ENCODE measurements at regions not wholly inside any gene's neighbourhood (a gene's known extent, or its start where the extent isn't known, plus 50 kb on each side); places are given as distances from the start of the nearest gene placed in this dataset.

DNA sequence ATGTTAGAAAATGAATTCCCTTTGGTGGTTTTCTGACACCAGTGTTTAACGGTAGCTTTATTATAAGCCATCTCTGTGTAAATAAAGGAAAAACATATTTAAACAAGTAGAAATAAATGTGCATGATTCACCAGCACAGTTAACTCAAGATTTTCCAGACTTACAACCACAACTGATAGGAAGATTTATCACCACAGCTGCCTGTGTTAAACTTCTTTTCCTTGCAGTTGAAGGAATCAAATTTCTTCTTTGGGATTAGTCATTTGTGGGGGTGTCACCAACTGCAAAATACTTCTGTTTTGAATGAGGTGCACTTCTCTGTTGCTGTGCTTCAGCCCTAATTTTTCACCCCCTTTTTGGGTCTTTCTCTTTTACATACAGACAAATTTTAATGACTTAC, 128.1 kb upstream of the STK26 start:
- peak; percentile 15 for DNase-seq

DNA sequence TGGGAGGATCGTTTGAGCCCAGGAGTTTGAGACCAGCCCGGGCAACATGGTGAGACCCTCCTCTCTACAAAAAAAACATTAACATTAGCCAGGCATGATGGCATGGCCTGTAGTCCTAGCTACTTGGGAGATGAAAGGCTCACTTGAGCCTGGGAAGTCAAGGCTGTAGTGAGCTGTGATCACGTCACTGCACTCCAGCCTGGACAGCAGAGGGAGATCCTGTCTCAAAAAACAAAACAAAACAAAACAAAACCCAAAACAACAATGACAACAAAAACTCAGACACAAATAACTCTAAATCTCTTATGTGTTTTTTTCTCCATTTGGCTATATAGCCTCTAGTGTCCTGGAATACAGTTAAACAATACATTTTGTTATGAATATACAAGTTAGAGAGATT, 127.3 kb upstream of the STK26 start:
- DNase-seq: no peak

DNA sequence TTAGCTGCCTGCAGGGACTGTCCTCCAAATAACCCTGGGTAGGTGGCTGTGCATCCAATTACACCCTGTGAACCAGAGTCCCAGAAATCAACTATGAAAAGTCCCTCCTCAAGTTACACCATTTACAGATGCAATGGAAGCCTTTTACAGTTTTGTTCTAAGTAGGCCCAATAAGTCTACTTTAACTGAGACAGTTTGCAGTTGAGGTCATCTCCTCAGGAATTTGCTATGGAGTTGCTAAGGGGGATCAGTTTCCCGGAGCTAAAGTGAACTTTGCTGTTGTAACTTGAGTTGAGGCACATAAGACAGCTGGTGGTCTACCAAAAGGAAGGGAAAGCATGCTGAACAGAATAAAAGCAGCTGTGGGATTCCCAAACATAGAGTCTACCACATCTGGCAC, 121.6 kb upstream of the STK26 start:
- no peak for DNase-seq

DNA sequence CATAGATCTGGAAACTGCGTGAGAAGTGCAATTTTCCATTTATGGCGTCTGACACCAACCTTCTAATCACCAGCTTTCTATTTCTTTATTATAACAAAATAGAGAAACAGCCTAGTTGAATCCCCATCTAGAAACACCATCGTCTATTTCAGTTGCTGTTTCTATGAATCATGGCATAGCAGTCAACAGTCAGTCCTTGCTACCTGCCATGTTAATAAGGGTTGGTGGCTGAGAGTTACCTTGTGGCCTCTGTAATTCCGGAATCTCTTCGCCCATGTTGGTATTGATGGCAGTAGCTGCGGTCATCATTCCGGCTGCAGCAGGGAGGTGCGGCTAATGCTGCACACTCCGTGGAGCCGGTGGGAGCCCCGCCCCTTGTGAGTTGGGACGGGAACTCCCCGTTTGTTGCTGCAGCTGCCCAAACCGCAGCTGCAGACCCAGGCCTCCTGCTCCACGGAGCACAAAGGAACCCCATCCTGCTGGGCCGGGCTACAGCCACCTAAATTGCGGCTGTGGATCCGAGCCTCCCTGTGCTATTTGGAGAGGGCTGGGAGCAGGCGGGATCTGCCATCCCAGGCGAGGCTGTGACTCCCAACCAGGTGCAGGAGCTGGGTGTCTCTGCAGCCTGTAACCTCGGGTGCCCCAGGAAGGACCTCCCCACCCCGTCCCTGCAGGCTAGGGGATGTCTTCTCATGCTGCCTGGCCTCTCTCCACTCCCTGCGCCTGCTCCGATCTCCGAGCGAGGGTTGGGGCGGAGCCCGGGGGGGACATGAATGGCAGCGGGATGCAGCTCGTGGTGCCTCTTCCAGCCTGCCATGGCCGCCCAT, 115.4 kb upstream of the STK26 start:
- no peak for DNase-seq

DNA sequence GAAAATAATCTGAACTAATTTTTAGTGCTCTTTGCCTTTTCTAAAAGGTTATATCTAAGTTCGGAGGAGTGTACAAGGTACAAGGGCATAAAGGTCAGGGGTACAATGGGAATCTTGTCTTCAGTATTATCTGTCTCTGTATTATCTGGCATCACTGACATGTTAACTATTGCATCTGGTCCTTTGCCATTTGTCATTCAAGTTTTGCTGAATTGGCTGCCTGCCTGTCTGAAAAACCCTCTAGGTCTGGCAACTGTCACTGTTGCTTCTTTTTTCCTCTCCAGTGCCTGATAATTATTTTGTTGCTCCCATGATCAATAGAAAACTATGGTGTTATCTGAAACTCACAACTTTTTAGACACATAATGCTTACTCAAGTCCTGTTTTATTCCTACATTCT, 112.5 kb upstream of the STK26 start:
- DNase-seq: no peak

DNA sequence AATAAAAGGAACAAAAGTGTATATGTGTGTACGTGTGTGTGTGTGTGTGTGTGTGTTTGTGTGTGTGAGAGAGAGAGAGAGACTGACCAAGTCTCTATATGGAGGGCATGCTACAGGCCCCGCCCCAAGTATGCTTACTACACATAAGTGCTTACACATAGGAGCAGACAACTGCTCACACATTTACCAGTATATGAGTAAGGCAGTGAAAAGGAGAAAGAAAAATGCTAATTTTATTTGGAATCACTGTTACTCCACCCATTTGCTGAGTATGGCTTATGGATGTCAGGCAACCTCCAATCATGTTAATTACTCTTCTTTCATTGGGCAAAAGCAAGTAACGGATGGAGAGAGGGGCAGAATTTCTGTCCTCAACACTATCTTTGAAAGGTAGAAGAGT, 107.6 kb upstream of the STK26 start:
- DNase-seq: no peak

DNA sequence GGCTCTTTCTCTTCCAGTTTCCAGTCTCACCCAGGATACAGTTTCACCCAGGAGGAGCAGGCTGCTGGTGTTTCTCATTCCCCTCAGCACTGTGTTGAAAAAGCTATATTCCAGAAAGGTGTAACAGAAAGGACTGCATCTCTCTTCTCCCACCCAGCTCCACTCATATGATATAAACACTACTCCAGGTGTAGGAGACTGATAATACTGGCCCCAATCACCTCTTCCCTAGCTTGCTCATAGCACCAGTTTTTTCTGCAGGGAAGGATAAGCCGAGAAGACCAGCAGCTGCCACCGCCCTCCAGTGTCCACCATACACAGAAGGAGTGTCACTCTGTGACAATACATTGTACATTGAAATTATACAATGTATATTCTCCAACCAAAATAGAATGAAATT, 105.5 kb upstream of the STK26 start:
- DNase-seq: no peak

DNA sequence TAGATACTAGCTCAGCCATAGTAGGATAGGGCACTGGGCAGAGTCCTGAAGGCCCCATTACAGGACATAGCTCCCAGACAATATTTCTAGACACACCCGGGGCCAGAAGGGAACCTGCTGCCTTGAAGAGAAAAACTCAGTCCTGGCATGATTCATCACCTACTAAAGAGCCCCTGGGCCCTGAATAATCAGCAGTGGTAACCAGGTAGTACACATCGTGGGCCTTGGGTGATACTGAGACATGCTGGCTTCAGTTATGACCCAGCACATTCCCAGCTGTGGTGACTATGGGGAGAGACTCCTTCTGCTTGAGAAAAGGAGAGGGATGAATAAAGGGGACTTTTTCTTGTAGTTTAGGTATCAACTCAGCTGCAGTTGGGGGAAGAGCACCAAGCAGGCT, 104.3 kb upstream of the STK26 start:
- DNase-seq: no peak

DNA sequence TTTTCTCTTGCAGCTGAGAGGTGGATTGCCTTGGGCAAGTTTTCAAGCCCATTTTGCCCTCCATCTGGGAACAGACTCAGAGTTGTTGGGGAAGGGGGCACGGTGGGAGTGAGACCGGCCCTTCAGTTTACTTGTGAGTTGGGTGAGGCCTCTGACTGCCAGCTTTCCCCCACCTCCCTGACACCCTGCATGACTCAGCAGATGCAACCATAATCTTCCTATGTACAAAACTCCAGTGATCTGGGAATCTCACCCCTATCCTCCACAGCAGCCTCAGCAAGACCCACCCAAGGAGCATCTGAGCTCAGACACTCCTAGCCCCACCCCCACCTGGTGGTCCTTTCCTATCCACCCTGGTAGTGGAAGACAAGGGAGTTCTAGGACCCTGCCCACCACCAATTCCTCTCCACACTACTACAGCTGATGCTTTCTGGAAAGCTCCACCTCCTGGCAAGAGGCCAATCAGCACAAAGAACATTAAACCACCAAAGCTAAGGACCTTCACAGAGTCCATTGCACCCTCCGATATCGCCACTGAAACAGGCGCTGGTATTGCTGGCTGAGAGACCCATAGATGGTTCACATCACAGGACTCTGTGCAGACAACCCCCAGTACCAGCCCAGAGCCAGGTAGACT, 99.4 kb upstream of the STK26 start:
- DNase-seq: no peak

DNA sequence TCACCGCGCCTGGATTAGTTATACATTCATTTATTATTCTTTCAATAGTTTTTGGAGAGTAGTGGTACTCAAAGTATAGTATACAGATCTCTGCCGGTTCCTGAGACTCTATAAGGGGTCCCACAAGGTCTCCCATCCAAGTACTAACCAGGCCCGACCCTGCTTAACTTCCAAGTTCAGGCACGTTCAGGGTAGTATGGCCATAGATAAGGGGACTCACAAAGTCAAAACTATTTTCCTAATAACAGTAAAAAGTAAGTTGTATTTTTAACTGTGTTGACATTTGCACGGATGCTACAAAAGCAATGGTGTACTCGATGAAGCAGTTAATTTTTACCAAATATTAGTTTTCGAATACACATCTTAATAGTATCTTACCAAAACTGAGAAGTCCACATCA, 84.4 kb upstream of the STK26 start:
- no peak for DNase-seq

DNA sequence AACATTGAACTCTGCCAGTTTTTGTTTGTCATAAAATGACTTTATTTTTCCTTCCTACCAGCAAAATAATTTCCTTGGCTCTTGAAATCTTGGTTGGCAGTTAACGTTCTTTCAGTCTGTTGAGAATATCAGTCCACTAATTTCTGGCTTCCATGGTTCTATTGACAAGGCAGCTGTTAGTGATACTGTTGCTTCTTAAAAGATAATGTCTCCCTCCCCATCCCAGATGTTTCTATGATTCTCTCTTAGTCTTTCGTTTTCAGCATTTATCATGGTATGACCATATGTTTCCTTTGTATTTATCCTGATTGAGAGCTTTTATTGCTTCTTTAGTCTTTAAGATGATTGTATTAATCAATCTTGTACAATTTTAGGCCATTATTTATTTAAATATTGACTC, 81.1 kb upstream of the STK26 start:
- DNase-seq: no peak

DNA sequence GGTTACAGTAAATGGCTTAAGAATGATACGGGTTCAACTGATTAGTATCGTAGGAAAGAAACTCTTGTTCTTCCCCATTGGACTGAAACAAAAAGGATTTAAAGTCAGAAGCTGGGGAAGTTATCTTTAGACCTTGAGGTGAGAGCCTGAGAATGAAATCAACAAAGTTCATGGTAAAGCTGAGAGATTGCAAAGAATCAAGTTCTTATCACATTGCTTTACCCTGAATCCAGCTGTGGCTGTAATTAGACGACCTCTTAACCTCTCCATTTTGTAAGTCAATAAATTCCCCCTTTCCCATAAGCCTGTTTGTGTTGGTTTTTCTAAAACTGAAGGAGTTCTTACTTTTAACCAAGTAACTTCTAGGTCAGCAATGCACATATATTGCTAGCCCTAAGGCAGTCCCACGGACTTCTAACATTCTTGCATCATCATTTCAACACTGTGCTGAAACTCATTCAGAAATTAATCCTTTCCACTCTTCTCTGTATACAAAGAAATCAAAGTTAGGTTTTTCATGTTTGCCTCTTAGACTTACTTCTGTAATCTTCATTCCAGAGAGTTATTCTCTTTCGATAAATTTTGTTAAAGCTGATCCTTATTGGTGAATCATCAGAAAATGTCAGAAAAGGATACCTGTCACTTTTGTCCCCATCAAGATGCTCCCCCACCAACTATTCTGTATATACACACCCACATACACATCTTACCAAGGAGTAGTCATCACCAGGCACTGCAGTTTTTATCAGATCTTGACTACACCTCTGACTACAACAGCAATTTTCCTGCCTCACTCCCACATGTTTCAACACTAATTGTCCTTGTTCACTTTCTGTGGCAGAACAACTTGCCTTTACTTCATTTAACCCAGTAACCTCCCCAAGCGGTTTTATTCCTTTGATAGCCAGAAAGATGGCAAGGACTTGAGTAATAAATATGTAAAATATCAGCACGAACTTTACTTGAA, 77.9 kb upstream of the STK26 start:
- DNase-seq: no peak

DNA sequence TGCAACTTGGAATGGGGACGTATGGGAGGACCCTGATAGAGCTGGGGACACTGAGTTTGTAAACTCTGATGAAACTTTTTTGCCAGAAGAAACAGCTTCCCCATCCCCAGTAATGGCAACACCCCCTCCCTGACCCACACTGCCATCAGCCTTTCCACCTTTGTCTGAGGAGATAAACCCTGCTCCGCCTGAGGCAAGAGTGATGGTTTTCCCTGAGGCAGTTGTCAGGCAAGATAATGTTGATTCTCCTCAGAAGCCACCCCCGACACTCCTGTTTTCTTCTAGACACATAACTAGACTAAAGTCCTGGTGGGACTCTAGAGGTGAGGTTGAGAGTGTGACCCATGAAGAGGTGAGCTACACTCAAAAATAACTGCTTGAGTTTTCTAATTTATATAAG, 71.9 kb upstream of the STK26 start:
- DNase-seq: no peak

DNA sequence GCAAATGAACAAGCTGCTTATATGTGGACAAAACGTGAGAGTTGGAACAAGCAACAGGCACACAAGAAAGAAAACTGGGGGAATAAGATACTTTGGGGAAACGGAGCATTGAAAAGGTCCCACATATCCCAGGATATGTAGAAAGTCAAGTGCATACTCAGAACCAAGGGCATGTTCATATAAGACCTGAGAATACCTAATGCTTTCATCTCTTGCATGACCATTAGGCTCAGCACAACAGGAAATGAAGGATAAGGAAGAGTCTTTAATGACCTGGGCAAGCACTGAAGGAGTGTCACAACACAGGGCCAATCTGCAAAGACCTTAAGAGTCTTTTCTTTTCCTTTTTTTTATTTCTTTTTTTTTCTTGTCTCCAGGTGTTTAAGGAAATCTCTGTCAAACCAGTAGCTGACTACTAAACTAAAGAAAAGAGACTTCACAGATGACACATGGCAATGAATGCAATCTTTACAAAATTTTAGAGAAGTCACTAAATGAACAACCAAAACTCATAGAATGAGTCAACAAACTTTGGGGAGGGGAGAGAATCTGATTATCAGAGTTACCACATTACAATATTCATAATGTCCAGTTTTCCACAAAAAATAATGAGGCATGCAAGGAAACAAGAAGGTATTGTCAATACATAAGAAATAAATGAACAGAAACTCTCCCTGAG, 67.9 kb upstream of the STK26 start:
- DNase-seq: no peak

DNA sequence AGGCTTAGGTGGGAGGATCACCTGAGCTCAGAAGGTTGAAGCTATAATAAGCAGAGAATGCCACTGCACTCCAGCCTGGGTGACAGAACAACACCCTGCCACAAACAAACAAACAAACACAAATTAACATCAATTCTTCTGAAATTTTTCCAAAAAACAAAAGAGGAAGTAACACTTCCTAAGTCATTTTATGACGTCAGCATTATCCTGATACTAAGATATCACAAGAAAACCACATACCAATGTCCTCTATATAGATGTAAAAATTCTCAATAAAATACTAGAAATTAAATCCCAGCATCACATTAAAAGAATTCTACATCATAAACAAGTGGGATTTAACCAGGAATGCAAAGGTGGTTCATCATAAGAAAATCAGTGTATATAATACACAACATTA, 64.4 kb upstream of the STK26 start:
- no peak for DNase-seq

DNA sequence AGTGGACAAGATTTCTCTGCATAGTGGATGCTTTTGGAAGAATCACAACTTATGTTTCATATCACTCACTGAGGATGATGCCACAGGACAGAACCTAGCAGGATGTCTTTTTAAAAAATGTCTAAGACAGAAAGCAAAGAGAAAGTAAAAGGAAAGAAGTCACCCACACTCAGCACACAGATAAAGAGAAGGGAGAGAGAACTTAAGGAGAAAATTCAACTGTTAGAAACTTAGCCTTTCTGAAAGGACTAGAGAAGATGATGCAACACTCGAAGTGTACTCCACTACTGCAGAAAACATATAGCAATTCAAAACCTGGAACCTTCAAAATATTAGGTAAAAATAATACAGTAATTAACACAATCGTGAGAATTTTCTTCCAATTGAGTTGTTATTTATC, 52.8 kb upstream of the STK26 start:
- DNase-seq: no peak
